ENCODE measurements at regions not wholly inside any gene's neighbourhood (a gene's known extent, or its start where the extent isn't known, plus 50 kb on each side); places are given as distances from the start of the nearest gene placed in this dataset.
A peak's percentile ranks its signal among the peaks of the same experiment; 100 is the strongest.
"Not testable (repeated sequence)": the region's sequence is repeated elsewhere in the genome, so short reads cannot be mapped to it uniquely, and the experiment has no call there.

- DNase-seq: no peak
Measured at GRCh38 chr14:66291756-66292155, 194.4 kb upstream of the CCDC196 start.

DNA sequence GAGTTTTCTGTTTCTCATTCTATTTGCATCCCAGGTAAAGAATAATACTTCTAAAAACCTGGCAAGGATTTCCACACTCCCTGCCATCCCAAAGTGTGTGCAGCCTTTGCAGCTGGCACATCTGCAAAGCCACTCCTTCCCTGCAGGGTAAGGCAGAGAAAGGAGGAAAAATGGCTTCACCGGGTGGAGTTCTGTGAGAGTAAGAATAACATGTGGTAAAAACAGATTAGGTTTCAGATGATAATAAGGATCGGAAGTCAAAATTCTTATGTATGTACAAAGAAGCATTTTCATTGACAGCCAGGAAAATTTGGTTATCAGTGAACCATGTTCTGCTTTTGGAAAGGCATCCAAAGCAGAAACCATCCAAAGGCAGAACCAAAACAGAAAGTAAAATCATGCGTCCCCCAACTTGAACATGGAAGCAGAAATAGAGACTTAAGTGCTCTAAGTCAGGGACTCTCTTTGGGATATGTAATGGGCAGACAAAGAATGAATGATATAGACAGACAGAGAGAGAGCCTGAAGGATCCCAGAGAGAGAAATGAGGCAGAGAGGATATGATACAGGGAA lies 192.6 kb upstream of the CCDC196 start:
- no peak for DNase-seq

- peak; percentile 24 for DNase-seq
Measured at GRCh38 chr14:66295386-66295785, 190.8 kb upstream of the CCDC196 start.

DNA sequence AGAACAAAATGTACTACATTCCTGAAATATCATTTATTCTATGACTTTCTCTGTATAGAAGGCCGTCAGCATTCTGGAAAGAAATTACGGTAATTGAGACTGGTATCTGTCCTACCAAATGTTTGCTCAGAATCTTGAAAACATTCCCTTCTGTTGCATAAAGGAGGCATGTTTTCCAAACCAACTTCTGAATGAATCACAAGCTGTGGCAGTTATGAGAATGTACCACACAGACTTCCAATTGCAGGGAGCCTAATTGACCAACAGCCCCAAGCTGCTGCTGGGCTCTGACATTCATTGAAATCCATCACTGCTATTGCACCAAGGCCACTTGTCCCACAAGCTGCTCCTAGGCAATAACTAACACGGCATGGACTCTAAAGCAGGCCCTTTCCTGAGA lies 185.3 kb upstream of the CCDC196 start:
- DNase-seq: no peak

- no peak for DNase-seq
Measured at GRCh38 chr14:66306101-66306500, 180.1 kb upstream of the CCDC196 start.

DNA sequence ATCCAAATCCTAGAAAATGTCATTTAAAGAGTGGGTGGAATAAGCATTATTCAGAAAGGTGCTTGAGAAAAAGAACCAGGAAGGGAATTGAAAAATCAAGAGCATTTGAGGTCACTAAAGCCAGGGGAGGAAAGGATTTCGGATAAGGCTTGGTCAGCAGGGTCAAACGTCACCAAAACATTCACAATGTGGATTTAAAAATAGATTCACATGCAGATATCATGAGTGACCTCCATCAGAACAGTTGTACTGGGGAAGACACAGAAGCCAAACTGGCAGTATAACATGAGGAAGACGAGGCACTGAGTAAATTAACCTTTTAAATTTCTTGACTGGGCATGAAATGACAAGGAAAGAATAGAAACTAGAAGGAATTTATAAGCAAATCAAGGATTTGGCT lies 175.1 kb upstream of the CCDC196 start:
- DNase-seq: no peak

GRCh38 chr14:66311990-66312389 lies 174.2 kb upstream of the CCDC196 start:
- DNase-seq: no peak

- no peak for DNase-seq
Measured at GRCh38 chr14:66312451-66312850, 173.7 kb upstream of the CCDC196 start.

- DNase-seq: no peak
Measured at GRCh38 chr14:66315098-66315497, 171.1 kb upstream of the CCDC196 start.

- DNase-seq: no peak
Measured at GRCh38 chr14:66315548-66315947, 170.6 kb upstream of the CCDC196 start.

- no peak for DNase-seq
Measured at GRCh38 chr14:66322564-66322963, 163.6 kb upstream of the CCDC196 start.

DNA sequence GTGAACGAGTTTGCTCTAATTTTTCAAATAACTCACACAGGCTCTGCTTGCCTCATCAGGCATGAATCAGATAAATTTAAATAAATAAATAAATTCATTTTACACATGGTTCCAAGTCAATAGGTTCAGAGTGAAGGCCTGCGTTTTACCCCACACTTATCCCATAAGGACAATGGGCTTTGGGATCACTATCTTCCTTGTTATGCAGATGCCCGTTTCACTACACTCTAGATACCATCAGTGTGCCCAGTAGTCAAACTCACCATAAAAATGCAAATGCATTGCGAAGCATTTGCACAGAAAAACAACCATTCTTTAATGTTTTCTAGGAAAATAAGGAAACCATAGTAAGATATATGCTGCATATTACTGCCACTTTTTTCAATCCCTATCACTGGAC lies 155.9 kb upstream of the CCDC196 start:
- DNase-seq: no peak

DNA sequence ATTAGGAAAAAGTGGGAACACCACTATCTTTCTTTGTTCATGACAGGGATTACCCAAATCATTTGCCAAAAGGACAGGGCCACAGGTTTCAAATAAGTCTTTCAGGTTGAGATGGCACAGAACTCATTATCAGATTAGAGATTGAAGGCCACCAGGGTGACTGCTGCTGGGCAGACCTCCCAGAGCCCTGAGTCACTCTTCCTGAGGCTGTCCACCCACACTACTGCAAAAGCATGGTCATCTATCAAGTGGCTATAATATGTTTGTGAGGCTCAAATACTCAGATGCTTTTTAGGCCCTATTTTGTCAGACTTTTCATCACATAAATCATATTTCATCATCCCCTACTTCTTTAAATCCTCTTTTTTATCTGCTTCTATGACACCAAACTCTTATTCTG lies 155.3 kb upstream of the CCDC196 start:
- peak; percentile 2 for DNase-seq

DNA sequence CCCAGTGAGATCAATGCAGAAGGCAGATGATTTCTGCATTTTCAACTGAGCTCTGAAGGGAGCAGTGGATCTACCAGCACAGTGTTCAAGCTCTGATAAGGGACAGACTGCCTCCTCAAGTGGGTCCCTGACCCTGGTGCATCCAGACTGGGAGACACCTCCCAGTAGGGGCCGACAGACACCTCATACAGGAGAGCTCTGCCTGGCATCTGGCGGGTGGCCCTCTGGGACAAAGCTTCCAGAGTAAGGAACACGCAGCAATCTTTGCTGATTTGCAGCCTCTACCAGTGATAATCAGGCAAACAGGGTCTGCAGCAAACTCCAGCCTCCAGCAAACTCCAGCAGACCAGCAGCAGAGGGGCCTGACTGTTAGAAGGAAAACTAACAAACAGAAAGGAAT lies 152.9 kb upstream of the CCDC196 start:
- not testable (repeated sequence) for DNase-seq

- DNase-seq: no peak
Measured at GRCh38 chr14:66341239-66341638, 144.9 kb upstream of the CCDC196 start.

DNA sequence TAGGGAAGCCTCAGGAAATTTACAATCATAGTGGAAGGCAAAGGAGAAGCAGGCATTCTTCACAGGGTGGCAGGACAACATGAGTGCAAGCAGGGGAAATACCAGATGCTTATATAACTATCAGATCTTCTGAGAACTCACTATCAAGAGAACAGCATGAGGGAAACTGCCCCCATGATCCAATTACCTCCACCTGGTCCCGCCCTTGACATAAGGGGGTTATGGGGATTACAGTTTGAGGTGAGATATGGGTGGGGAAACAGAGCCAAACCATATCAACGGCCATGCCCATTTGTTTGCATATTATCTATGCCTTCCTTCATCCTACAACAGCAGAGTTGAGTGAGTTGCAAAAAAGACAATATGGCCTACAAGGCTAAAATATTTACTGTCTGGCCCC lies 140.2 kb upstream of the CCDC196 start:
- DNase-seq: no peak

- no peak for DNase-seq
Measured at GRCh38 chr14:66351310-66351709, 134.9 kb upstream of the CCDC196 start.

DNA sequence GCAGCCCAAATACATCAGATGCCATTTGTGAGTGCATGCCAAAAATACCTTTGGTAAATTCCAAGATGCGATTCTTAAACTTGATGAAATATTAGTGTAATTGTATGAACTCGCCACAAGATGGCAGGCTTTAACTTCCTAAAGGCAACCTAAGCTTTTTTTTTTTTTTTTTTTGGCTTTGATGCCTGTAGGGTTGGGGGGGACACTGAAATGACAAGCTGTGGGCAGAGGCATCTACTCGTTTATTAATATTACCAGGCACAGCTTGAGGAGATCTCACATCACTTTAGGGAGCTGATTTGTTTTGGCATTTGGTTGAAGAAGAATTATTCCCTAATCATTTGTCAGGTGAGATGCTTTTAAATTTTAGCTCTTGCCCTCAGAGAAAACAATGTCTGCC lies 126.7 kb upstream of the CCDC196 start:
- DNase-seq: peak; percentile 62

GRCh38 chr14:66360366-66360926 lies 125.7 kb upstream of the CCDC196 start:
- DNase-seq: no peak

DNA sequence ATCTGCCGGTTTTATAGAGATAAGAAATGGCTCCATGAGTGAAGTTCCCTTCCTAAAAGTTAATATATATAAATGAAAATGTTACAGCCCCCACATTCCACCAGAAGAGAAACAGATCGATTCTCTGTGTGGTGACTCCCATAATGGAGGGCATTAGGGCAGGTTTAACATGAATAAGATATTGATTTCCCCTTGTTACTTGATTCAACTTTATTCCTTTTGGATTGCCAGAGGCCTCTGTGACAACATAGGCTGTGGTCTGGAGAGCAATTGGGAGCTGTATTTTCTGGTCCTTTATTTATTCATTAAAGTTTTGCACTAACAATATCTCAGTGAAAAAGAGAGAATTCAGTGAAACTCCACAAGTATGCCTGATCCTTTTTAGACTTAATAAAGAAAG lies 125.2 kb upstream of the CCDC196 start:
- DNase-seq: no peak

- DNase-seq: no peak
Measured at GRCh38 chr14:66365388-66365787, 120.8 kb upstream of the CCDC196 start.

DNA sequence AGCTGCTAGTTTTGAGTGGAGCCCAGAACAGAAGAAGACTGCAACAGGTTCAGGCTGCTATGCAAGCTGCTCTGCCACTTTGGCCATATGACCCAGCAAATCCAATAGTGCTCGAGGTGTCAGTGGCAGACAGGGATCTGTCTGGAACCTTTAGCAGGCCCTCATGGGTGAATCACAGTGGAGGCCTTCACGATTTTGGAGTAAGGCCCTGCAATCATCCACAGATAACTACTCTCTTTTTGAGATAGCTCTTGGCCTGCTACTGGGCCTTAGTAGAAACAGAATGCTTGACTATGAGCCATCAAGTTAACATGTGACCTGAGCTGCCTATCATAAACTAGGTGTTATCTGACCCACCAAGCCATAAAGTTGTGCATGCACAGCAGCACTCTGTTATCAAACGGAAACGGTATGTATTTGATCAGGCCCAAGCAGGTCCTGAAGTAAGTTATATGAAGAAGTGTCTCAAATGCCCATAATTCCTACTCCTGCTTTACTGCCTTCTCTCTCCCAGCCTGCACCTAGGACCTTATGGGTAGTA lies 116.9 kb upstream of the CCDC196 start:
- no peak for DNase-seq

DNA sequence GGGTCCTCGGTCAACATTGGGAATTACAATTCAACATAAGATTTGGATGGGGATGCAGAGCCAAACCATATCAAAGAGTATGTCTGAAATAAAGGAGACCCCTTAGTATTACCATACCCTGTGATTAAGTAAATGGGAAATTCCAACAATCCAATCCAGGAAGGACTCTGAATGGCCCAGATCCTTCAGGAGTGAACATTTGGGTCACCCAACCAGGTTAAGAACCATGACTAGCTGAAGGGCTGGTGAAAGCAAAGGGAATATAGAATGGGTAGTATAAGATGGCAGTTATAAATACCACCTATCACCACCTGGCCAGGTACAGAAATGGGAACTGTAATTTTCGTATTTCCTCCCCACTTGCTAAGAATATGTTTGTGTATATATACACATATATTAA lies 114.4 kb upstream of the CCDC196 start:
- no peak for DNase-seq

DNA sequence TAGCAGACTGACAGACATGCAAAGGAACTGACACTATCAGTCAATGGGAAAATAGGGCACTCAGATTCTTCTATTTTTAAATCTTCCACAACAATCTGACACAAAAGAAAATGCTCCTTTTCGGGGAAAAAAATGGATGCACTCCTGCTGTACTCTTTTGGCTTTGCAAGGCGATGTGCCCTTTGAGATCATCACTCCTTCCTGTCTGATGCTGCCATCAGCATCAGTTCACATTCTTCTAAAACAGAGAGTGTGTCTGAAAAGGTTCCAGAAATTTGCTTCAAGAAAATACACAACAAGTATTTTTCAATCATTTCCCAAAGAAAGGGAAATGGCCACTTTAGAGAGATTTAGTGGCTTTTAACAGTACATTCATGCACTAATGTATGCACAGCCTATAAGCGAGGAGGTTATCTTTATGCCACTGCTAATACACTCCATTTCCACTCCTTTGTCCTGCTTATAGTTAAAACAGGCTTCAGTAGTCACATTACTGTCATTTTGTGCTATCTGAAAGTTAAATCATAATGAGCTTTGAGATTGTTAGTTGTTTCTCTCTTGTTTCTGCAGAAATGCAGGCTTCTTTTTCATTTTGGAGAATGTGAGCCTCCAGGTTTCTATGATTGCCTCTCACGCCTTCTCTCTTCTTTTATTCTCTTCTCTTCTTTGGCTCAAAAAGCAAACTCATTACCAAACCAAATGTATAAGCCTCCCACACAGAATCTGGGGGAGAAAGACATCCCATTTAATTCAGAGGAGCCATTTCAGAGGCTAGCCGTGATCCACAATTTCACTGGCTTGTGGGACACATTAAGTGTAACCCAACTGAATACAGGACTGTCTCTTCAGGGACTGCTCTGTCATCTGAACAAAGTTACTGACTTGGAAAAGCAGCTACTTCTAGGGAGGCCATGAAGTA lies 110.9 kb upstream of the CCDC196 start:
- DNase-seq: no peak

Data from fibroblast of skin of back (primary cell).